Endothelial cell of umbilical vein (primary cell): ENCODE measurements at regions not wholly inside any gene's neighbourhood (a gene's known extent, or its start where the extent isn't known, plus 50 kb on each side); places are given as distances from the start of the nearest gene placed in this dataset.

Source experiments
- BruUV-seq: library from RNA; stranded (reverse); fragments of 400-500 nt; replicated peaks from 2 replicates; lab custom pipeline; 2021; lab: Mats Ljungman, UMichigan
- CTCF ChIA-PET: fragments of 300-600, 350-600 bp; sonication (Branson Sonifier 250); formaldehyde crosslinking; loops from one replicate; lab custom pipeline; 2021; ENCODE audit warnings: antibody characterized with exemption, inconsistent platforms; lab: Charles Lee
- POLR2A ChIA-PET: fragments of 300-600, 350-600 bp; sonication (Branson Sonifier 250); formaldehyde crosslinking; loops from one replicate; lab custom pipeline; 2021; ENCODE audit warnings: antibody characterized with exemption, inconsistent platforms; lab: Charles Lee
- DNase-seq: peaks from one replicate; pipeline ENCODE4 v3.0.0-alpha.2; 2011; ENCODE audit warnings: low read depth, low spot score
- FAIRE-seq: peaks from 2 replicates; lab custom pipeline; 2011; peaks lifted over from hg19 to GRCh38; lab: Jason Lieb, UNC
- H2AFZ ChIP-seq: 2 replicates; pipeline ENCODE4 v1.6.0; 2012; ENCODE audit warnings: low read depth, low read length, control low read depth, inconsistent platforms
- H3K27ac ChIP-seq: 2 replicates; pipeline ENCODE4 v1.5.1; 2011; ENCODE audit warnings: low read depth, mild to moderate bottlenecking, control low read depth, low read length, moderate library complexity; ENCODE audit not compliant: insufficient read depth
- H3K27me3 ChIP-seq, 2 experiments: 2 replicates each; pipeline versions ENCODE4 v1.6.0 to v1.6.1; 2011; ENCODE audit warnings: low read length in 2 of 2, mixed read lengths in 1 of 2; ENCODE audit not compliant: control insufficient read depth in 2 of 2, insufficient read depth in 2 of 2
- H3K36me3 ChIP-seq, 2 experiments: 2 replicates in 1 of 2; 3 replicates in 1 of 2; pipeline ENCODE4 v1.5.1; 2011; ENCODE audit warnings: low read length in 2 of 2, mild to moderate bottlenecking in 1 of 2, moderate library complexity in 1 of 2; ENCODE audit not compliant: control insufficient read depth in 2 of 2, insufficient read depth in 2 of 2; ENCODE audit errors: extremely low read depth in 1 of 2
- H3K4me1 ChIP-seq: 3 replicates; pipeline ENCODE4 v1.5.1; 2011; ENCODE audit warnings: mild to moderate bottlenecking, low read length; ENCODE audit not compliant: control insufficient read depth, insufficient read depth; ENCODE audit errors: extremely low read depth
- H3K4me2 ChIP-seq: 2 replicates; pipeline ENCODE4 v1.6.1; 2011; ENCODE audit warnings: low read length, control low read depth, mixed read lengths; ENCODE audit not compliant: insufficient read depth
- H3K4me3 ChIP-seq, 3 experiments: fragments of 200-600 bp in 1 of 3; sonication (generic), shearing (Covaris generic) in 1 of 3; replicated peaks in 1 of 3; 2 replicates each; pipeline ENCODE4 v1.5.1; 2011 to 2016; ENCODE audit warnings: control low read depth in 3 of 3, low read length in 3 of 3, mild to moderate bottlenecking in 2 of 3, inconsistent platforms in 1 of 3, low read depth in 1 of 3, moderate library complexity in 1 of 3; ENCODE audit not compliant: insufficient read depth in 1 of 3
- H3K79me2 ChIP-seq: 2 replicates; pipeline ENCODE4 v1.6.0; 2012; ENCODE audit warnings: low read length, inconsistent platforms; ENCODE audit not compliant: control insufficient read depth, insufficient read depth
- H3K9ac ChIP-seq: replicated peaks from 2 replicates; pipeline ENCODE3; 2011; ENCODE audit warnings: low read length, control low read depth; ENCODE audit not compliant: insufficient read depth; ENCODE audit errors: extremely low read depth
- H3K9me1 ChIP-seq: replicated peaks from 3 replicates; pipeline ENCODE4 v1.6.0; 2011; ENCODE audit warnings: mild to moderate bottlenecking, low read length; ENCODE audit not compliant: control insufficient read depth, insufficient read depth; ENCODE audit errors: extremely low read depth
- H3K9me3 ChIP-seq: replicated peaks from 2 replicates; pipeline ENCODE4 v1.5.1; 2012; ENCODE audit warnings: low read length, inconsistent platforms; ENCODE audit not compliant: control insufficient read depth, insufficient read depth
- H4K20me1 ChIP-seq: replicated peaks from 2 replicates; pipeline ENCODE3; 2011; ENCODE audit warnings: mild to moderate bottlenecking, low read length; ENCODE audit not compliant: control insufficient read depth, insufficient read depth; ENCODE audit errors: extremely low read depth
- EZH2 ChIP-seq: IDR thresholded peaks from 2 replicates; pipeline ENCODE4 v1.6.1; 2012; ENCODE audit warnings: borderline replicate concordance, low read depth, mild to moderate bottlenecking, moderate library complexity, low read length, inconsistent platforms; ENCODE audit not compliant: severe bottlenecking
- FOS ChIP-seq: IDR thresholded peaks from 2 replicates; pipeline ENCODE4 v1.6.1; 2011; ENCODE audit warnings: mild to moderate bottlenecking, low read length, moderate library complexity, borderline replicate concordance; ENCODE audit not compliant: insufficient read depth
- GATA2 ChIP-seq: IDR thresholded peaks from 2 replicates; pipeline ENCODE4 v1.7.0; 2011; ENCODE audit warnings: low read depth, mild to moderate bottlenecking, moderate library complexity, mixed read lengths, low read length; ENCODE audit not compliant: insufficient read length, insufficient read depth
- JUN ChIP-seq: IDR thresholded peaks from 2 replicates; pipeline ENCODE4 v1.6.1; 2011; ENCODE audit warnings: borderline replicate concordance, low read depth; ENCODE audit not compliant: insufficient read length, insufficient read depth
- MAX ChIP-seq: IDR thresholded peaks from 2 replicates; pipeline ENCODE4 v1.6.1; 2011; ENCODE audit not compliant: insufficient read depth, insufficient read length
- MYC ChIP-seq: IDR thresholded peaks from one replicate; pipeline ENCODE4 v1.6.1; 2011; ENCODE audit warnings: mild to moderate bottlenecking, low read depth, low read length
- POLR2A ChIP-seq: IDR thresholded peaks from 2 replicates; pipeline ENCODE4 v1.6.1; 2012; ENCODE audit warnings: low read depth, mild to moderate bottlenecking, control low read depth, low read length
- POLR2AphosphoS5 ChIP-seq: IDR thresholded peaks from 2 replicates; pipeline ENCODE4 v1.6.1; 2012; ENCODE audit warnings: low read depth, mild to moderate bottlenecking, control low read depth, low read length, moderate library complexity; ENCODE audit not compliant: insufficient read depth
- dilution Hi-C: fragments of 300-500 bp; cut with MboI; formaldehyde crosslinking; loops from one replicate; pipeline ENCODE4 v1.15.0; 2019; ENCODE audit warnings: low sequenced_read_pairs; ENCODE audit not compliant: extremely low pct_ligation_motif_present
- intact Hi-C: fragments of 100-400 bp; cut with micrococcal nuclease; formaldehyde crosslinking; loops from one replicate; pipeline ENCODE4 v1.10.0; 2022
- TF ChIP-seq, protein P1 (sequence below), 2 donors: IDR thresholded peaks; 1 replicate in 1 of 2; 2 replicates in 1 of 2; pipeline ENCODE4 v1.5.1; 2011; ENCODE audit warnings: low read length in 2 of 2, mild to moderate bottlenecking in 2 of 2, moderate library complexity in 2 of 2, control low read depth in 1 of 2, inconsistent platforms in 1 of 2, low read depth in 1 of 2; ENCODE audit not compliant: insufficient read depth in 1 of 2; ENCODE audit errors: extremely low read depth in 1 of 2

DNA sequence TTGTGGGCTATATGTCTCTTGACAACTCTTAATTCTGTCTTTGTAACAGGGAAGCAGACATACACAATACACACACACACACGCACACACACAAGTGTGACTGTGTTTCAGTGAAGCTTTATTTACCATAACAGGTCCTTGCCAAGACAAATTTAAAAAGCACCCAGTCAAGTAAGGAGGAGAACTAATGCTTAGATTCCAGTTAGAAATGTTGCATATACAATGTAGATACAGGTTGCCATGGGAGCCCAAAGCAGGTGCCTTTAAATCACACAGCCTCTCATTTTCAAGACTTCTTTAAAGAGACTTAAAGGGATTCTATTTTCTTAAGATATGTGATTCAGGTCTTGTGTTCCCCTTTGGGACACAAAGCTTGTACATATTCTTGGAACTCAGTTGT lies 1551.9 kb downstream of the EFNB2 start:
- no peak overlapping the region for H3K9ac ChIP-seq
- no peak overlapping the region for H2AFZ ChIP-seq
- TF ChIP-seq, protein P1, sequence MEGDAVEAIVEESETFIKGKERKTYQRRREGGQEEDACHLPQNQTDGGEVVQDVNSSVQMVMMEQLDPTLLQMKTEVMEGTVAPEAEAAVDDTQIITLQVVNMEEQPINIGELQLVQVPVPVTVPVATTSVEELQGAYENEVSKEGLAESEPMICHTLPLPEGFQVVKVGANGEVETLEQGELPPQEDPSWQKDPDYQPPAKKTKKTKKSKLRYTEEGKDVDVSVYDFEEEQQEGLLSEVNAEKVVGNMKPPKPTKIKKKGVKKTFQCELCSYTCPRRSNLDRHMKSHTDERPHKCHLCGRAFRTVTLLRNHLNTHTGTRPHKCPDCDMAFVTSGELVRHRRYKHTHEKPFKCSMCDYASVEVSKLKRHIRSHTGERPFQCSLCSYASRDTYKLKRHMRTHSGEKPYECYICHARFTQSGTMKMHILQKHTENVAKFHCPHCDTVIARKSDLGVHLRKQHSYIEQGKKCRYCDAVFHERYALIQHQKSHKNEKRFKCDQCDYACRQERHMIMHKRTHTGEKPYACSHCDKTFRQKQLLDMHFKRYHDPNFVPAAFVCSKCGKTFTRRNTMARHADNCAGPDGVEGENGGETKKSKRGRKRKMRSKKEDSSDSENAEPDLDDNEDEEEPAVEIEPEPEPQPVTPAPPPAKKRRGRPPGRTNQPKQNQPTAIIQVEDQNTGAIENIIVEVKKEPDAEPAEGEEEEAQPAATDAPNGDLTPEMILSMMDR (IDR thresholded peaks at IDR 0.05; ENCODE audit: extremely low read depth in 1 of 2, insufficient read depth in 1 of 2, low read depth in 1 of 2, low read length in 2 of 2): no peak
- TF ChIP-seq GATA2: no peak
- TF ChIP-seq JUN: no peak
- no peak for TF ChIP-seq MAX
- no peak for TF ChIP-seq POLR2A
- no peak for TF ChIP-seq MYC
- DNase-seq: no peak
- BruUV-seq: no TSS peak
- intact Hi-C loops (loop anchor here (5.0 to 10.0 kb wide), 4 partner anchors 219 to 1551 kb away; partner anchors contain the start of gene EFNB2), dilution Hi-C loops (no loop called here)
- no peaks in the 10 kb centered on the region for H3K9me1 ChIP-seq
- H3K4me1 ChIP-seq: peaks cover 26% of the 10 kb centered on the region
- H4K20me1 ChIP-seq: no peaks in the 10 kb centered on the region
- POLR2A ChIA-PET: no interaction called here
- H3K4me2 ChIP-seq: no peak overlapping the region
- H3K79me2 ChIP-seq: no peaks in the 10 kb centered on the region
- CTCF ChIA-PET: interaction anchor here (1.7 kb wide), 1 partner anchor 210 kb away, joined by 6 read pairs; no protein-coding TSS in a partner anchor
- H3K27ac ChIP-seq: no peak overlapping the region
- no peaks in the 10 kb centered on the region for H3K9me3 ChIP-seq
- FAIRE-seq: no peak
- H3K4me3 ChIP-seq: no peak overlapping the region
- no peaks in the 10 kb centered on the region for H3K36me3 ChIP-seq
- no peaks in the 10 kb centered on the region for H3K27me3 ChIP-seq

DNA sequence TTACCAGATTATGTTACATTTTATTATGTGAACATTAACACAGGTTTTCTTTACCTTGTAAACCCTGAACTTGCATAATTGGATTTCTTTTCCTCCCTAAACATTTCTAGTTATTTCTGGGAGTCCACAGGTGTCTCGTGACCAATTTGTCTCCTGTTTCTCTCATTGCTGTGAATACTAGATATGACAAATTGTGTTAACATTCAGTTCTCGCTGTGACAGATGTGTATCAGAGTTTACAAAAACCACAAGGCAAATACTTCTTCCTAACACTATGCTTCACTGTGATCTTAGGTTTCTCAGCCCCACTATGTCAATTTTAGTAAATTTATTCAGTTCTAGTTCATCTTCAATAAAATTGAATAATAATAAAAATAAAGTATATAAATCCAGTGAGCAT lies 1554.9 kb downstream of the EFNB2 start:
- Histone ChIP-seq H3K9me1 (no peaks in the 10 kb centered on the region), H3K27me3 (no peaks in the 10 kb centered on the region), H3K9me3 (no peaks in the 10 kb centered on the region), H2AFZ (no peak overlapping the region), H3K4me2 (no peak overlapping the region), H3K79me2 (no peaks in the 10 kb centered on the region), H4K20me1 (no peaks in the 10 kb centered on the region), H3K4me3 (no peak overlapping the region), H3K27ac (no peak overlapping the region), H3K4me1 (peaks cover 15% of the 10 kb centered on the region), H3K36me3 (no peaks in the 10 kb centered on the region), H3K9ac (no peak overlapping the region)
- DNase-seq (no peak), FAIRE-seq (no peak)
- ChIA-PET POLR2A (no interaction called here), CTCF (no interaction called here)
- TF ChIP-seq POLR2AphosphoS5: no peak
- no peak for TF ChIP-seq POLR2A
- TF ChIP-seq, protein P1 (IDR thresholded peaks at IDR 0.05; ENCODE audit: extremely low read depth in 1 of 2, insufficient read depth in 1 of 2, low read depth in 1 of 2, low read length in 2 of 2): no peak
- TF ChIP-seq MAX: no peak
- no peak for TF ChIP-seq JUN
- no peak for TF ChIP-seq EZH2
- TF ChIP-seq FOS: no peak
- no peak for TF ChIP-seq GATA2
- TF ChIP-seq MYC: no peak
- no TSS peak for BruUV-seq
- dilution Hi-C loops: no loop called here
- intact Hi-C loops: loop anchor here (5.0 to 10.0 kb wide), 4 partner anchors 222 to 1554 kb away; partner anchors contain the start of gene EFNB2
